ENCODE measurements at regions not wholly inside any gene's neighbourhood (a gene's known extent, or its start where the extent isn't known, plus 50 kb on each side); places are given as distances from the start of the nearest gene placed in this dataset.
A peak's percentile ranks its signal among the peaks of the same experiment; 100 is the strongest.

DNA sequence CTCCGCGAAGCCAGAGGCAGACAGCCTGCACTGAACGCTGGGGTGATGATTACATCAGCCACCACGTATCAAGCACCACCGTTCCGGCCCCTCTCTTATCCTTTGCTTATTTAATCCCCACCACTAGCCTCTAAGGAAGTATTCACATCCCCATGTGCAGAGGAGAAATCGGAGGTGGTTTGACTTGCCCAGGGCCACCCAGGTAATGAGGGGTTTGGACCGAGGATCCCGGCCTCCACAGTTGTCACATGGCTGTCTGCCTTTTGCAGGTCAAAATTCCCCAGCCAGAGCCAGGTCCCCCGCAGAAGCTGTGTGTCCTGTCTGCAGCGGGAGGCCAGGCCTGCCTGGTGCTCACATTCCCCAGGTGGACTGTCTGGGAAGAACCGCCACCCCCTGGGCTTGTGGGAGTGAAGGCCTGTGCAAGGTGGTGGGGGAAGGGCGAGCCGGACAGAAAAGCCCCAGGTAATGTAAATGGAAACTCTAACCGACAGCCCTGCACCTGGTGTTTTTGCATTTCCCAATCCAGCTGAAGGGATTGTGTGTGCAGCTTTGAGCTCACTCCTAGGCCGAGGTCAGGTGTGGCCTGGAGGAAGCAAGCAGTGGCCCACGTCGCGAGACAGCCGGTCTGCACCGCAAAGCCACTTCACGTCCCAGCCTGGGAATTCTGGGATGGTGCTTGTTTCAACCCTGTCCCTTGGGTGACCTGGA, 108.5 kb upstream of the ID2 start:
- DNase-seq (ENCODE audit: low read depth in 1 of 2, low spot score in 1 of 2), result no peak
- no peak for ATAC-seq
- 90% methylated on average over 21 of the region's 22 CpGs for WGBS (ENCODE audit: missing lambda C conversion rate)
- CTCF ChIA-PET, result interaction anchor here (1.0 to 2.4 kb wide), 2 partner anchors 20 to 28 kb away, joined by 3 to 7 read pairs; no protein-coding TSS in a partner anchor
- Histone ChIP-seq H3K27ac (peak overlapping the region in 1 of 2 experiments; percentile 51; a peak in 2 of 6 replicates), H3K4me3 (no peak overlapping the region), H3K4me2 (no peak overlapping the region), H3K4me1 (peaks cover 23% of the 10 kb centered on the region), H3K9me3 (no peaks in the 10 kb centered on the region)
- POLR2A ChIA-PET, result interaction anchor here (1.0 kb wide), 1 partner anchor 91 kb away, joined by 3 read pairs; no protein-coding TSS in a partner anchor
- no peak for FAIRE-seq
- TF ChIP-seq, protein P1, sequence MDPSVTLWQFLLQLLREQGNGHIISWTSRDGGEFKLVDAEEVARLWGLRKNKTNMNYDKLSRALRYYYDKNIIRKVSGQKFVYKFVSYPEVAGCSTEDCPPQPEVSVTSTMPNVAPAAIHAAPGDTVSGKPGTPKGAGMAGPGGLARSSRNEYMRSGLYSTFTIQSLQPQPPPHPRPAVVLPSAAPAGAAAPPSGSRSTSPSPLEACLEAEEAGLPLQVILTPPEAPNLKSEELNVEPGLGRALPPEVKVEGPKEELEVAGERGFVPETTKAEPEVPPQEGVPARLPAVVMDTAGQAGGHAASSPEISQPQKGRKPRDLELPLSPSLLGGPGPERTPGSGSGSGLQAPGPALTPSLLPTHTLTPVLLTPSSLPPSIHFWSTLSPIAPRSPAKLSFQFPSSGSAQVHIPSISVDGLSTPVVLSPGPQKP (IDR thresholded peaks at IDR 0.05; ENCODE audit: low read depth, low read length), result no peak
- TF ChIP-seq CHD2 (IDR thresholded peaks at IDR 0.05; ENCODE audit: low read length, partially characterized antibody), result no peak
- TF ChIP-seq CBX2 (IDR thresholded peaks at IDR 0.05; ENCODE audit: borderline replicate concordance, low read depth), result no peak
- TF ChIP-seq ESRRA (IDR thresholded peaks at IDR 0.05; ENCODE audit: borderline replicate concordance, low read length), result no peak
- TF ChIP-seq RNF2 (IDR thresholded peaks at IDR 0.05; ENCODE audit: borderline replicate concordance, low read depth), result no peak
- no peak for TF ChIP-seq CBX8 (IDR thresholded peaks at IDR 0.05)
- TF ChIP-seq MYC (IDR thresholded peaks at IDR 0.05; ENCODE audit: borderline replicate concordance, low read length), result no peak
- no peak for TF ChIP-seq NR3C1 (IDR thresholded peaks at IDR 0.05)
- no peak for TF ChIP-seq TFCP2L1 (CRISPR knock-in tag; IDR thresholded peaks at IDR 0.05)
- TF ChIP-seq FOSB (CRISPR knock-in tag; IDR thresholded peaks at IDR 0.05), result no peak
- TF ChIP-seq KDM5A (IDR thresholded peaks at IDR 0.05), result no peak
- TF ChIP-seq SREBF2 (IDR thresholded peaks at IDR 0.05), result no peak
- TF ChIP-seq EHF (CRISPR knock-in tag; IDR thresholded peaks at IDR 0.05), result no peak
- no peak for TF ChIP-seq NFE2L2 (conservative IDR thresholded peaks at IDR 0.05; ENCODE audit: low read length)
- TF ChIP-seq BHLHE40 (IDR thresholded peaks at IDR 0.05; ENCODE audit: low read depth, low read length), result no peak
- no peak for TF ChIP-seq POLR2AphosphoS2 (conservative IDR thresholded peaks at IDR 0.05; ENCODE audit: low read length)
- TF ChIP-seq RCOR1 (IDR thresholded peaks at IDR 0.05; ENCODE audit: low read depth, low read length), result no peak
- TF ChIP-seq, protein P2, sequence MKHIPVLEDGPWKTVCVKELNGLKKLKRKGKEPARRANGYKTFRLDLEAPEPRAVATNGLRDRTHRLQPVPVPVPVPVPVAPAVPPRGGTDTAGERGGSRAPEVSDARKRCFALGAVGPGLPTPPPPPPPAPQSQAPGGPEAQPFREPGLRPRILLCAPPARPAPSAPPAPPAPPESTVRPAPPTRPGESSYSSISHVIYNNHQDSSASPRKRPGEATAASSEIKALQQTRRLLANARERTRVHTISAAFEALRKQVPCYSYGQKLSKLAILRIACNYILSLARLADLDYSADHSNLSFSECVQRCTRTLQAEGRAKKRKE (CRISPR knock-in tag; IDR thresholded peaks at IDR 0.05; ENCODE audit: low read depth), result no peak
- no peak for TF ChIP-seq JUNB (IDR thresholded peaks at IDR 0.05)

DNA sequence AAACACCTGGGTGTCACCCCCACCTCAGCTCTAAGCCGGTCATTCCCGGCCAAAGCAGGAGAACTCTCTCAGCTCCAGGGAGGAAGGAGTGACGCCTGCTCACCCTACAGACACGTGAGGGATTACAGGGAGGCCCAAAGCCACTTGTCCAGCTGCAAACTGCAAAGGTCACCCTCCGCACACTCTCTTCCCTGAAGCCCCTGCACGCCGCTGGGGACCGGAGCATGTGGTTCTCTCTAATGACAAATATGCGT, 108.0 kb upstream of the ID2 start:
- no peak overlapping the region for H3K4me2 ChIP-seq
- ATAC-seq (no peak), DNase-seq (ENCODE audit: low read depth in 1 of 2, low spot score in 1 of 2) (no peak), FAIRE-seq (no peak)
- H3K4me1 ChIP-seq, result peaks cover 23% of the 10 kb centered on the region
- 96% methylated on average over 9 of the region's 9 CpGs for WGBS (ENCODE audit: missing lambda C conversion rate)
- no peak overlapping the region for H3K4me3 ChIP-seq
- ChIA-PET CTCF (interaction anchor here (1.5 to 2.4 kb wide), 2 partner anchors 15 to 20 kb away, joined by 4 to 7 read pairs; no protein-coding TSS in a partner anchor), POLR2A (interaction anchor here (1.0 kb wide), 1 partner anchor 108 kb away, joined by 3 read pairs; no protein-coding TSS in a partner anchor)
- peak overlapping the region in 1 of 2 experiments; percentile 51; a peak in 1 of 6 replicates for H3K27ac ChIP-seq
- no peaks in the 10 kb centered on the region for H3K9me3 ChIP-seq
- TF ChIP-seq KDM1A (IDR thresholded peaks at IDR 0.05; ENCODE audit: low read depth), result no peak
- TF ChIP-seq, protein P3, sequence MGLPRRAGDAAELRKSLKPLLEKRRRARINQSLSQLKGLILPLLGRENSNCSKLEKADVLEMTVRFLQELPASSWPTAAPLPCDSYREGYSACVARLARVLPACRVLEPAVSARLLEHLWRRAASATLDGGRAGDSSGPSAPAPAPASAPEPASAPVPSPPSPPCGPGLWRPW (IDR thresholded peaks at IDR 0.05), result no peak
- TF ChIP-seq, protein P4, sequence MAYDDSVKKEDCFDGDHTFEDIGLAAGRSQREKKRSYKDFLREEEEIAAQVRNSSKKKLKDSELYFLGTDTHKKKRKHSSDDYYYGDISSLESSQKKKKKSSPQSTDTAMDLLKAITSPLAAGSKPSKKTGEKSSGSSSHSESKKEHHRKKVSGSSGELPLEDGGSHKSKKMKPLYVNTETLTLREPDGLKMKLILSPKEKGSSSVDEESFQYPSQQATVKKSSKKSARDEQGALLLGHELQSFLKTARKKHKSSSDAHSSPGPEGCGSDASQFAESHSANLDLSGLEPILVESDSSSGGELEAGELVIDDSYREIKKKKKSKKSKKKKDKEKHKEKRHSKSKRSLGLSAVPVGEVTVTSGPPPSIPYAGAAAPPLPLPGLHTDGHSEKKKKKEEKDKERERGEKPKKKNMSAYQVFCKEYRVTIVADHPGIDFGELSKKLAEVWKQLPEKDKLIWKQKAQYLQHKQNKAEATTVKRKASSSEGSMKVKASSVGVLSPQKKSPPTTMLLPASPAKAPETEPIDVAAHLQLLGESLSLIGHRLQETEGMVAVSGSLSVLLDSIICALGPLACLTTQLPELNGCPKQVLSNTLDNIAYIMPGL (CRISPR knock-in tag; IDR thresholded peaks at IDR 0.05; ENCODE audit: borderline replicate concordance), result no peak
- no peak for TF ChIP-seq EP300 (IDR thresholded peaks at IDR 0.05)
- no peak for TF ChIP-seq CBX8 (IDR thresholded peaks at IDR 0.05)
- TF ChIP-seq HOXB13 (CRISPR knock-in tag; IDR thresholded peaks at IDR 0.05; ENCODE audit: low read depth), result no peak
- no peak for TF ChIP-seq RCOR1 (IDR thresholded peaks at IDR 0.05; ENCODE audit: low read depth, low read length)
- no peak for TF ChIP-seq JUNB (IDR thresholded peaks at IDR 0.05)
- TF ChIP-seq POLR2AphosphoS2 (conservative IDR thresholded peaks at IDR 0.05; ENCODE audit: low read length), result no peak
- TF ChIP-seq TP53 (CRISPR knock-in tag; IDR thresholded peaks at IDR 0.05), result no peak
- TF ChIP-seq, protein P1 (IDR thresholded peaks at IDR 0.05; ENCODE audit: low read depth, low read length), result no peak
- no peak for TF ChIP-seq RAD21 (conservative IDR thresholded peaks at IDR 0.05 in 1 of 2, IDR thresholded peaks at IDR 0.05 in 1 of 2)
- no peak for TF ChIP-seq FOXS1 (CRISPR knock-in tag; IDR thresholded peaks at IDR 0.05)
- TF ChIP-seq NFE2L2 (conservative IDR thresholded peaks at IDR 0.05; ENCODE audit: low read length), result no peak
- TF ChIP-seq, protein P5, sequence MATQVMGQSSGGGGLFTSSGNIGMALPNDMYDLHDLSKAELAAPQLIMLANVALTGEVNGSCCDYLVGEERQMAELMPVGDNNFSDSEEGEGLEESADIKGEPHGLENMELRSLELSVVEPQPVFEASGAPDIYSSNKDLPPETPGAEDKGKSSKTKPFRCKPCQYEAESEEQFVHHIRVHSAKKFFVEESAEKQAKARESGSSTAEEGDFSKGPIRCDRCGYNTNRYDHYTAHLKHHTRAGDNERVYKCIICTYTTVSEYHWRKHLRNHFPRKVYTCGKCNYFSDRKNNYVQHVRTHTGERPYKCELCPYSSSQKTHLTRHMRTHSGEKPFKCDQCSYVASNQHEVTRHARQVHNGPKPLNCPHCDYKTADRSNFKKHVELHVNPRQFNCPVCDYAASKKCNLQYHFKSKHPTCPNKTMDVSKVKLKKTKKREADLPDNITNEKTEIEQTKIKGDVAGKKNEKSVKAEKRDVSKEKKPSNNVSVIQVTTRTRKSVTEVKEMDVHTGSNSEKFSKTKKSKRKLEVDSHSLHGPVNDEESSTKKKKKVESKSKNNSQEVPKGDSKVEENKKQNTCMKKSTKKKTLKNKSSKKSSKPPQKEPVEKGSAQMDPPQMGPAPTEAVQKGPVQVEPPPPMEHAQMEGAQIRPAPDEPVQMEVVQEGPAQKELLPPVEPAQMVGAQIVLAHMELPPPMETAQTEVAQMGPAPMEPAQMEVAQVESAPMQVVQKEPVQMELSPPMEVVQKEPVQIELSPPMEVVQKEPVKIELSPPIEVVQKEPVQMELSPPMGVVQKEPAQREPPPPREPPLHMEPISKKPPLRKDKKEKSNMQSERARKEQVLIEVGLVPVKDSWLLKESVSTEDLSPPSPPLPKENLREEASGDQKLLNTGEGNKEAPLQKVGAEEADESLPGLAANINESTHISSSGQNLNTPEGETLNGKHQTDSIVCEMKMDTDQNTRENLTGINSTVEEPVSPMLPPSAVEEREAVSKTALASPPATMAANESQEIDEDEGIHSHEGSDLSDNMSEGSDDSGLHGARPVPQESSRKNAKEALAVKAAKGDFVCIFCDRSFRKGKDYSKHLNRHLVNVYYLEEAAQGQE (IDR thresholded peaks at IDR 0.05), result no peak
